ENCODE measurements at regions not wholly inside any gene's neighbourhood (a gene's known extent, or its start where the extent isn't known, plus 50 kb on each side); places are given as distances from the start of the nearest gene placed in this dataset.

GRCh38 chr1:245094954-245095353 is 59.8 kb upstream of the KIF26B start:
- no peaks in the 10 kb centered on the region for H3K36me3 ChIP-seq (ENCODE audit: insufficient read depth, low read length)
- H3K4me2 ChIP-seq (ENCODE audit: low read length), result no peak overlapping the region
- H3K27me3 ChIP-seq (ENCODE audit: insufficient read depth, low read depth, low read length), result no peaks in the 10 kb centered on the region
- no peak overlapping the region for H3K27ac ChIP-seq (ENCODE audit: low read length)
- no peaks in the 10 kb centered on the region for H3K79me2 ChIP-seq (replicated peaks; ENCODE audit: insufficient read depth, low read length)
- H3F3A ChIP-seq (ENCODE audit: insufficient read depth, low read length, poor library complexity, severe bottlenecking), result no peaks in the 10 kb centered on the region
- TF ChIP-seq REST (IDR thresholded peaks at IDR 0.05; ENCODE audit: borderline replicate concordance) (no peak), SMC3 (conservative IDR thresholded peaks at IDR 0.05; ENCODE audit: poor library complexity) (no peak), POLR2AphosphoS5 (IDR thresholded peaks at IDR 0.05) (no peak), CTCF (IDR thresholded peaks at IDR 0.05; ENCODE audit: poor library complexity, severe bottlenecking) (no peak), RAD21 (conservative IDR thresholded peaks at IDR 0.05) (no peak), TAF1 (IDR thresholded peaks at IDR 0.05; ENCODE audit: low read depth) (no peak), EP300 (conservative IDR thresholded peaks at IDR 0.05; ENCODE audit: poor library complexity, severe bottlenecking) (no peak), MXI1 (conservative IDR thresholded peaks at IDR 0.05; ENCODE audit: poor library complexity, severe bottlenecking) (no peak), EZH2 (IDR thresholded peaks at IDR 0.05; ENCODE audit: borderline replicate concordance, insufficient read depth, low read length, poor library complexity, severe bottlenecking) (no peak)
- no peak overlapping the region for H2AFZ ChIP-seq (ENCODE audit: low read depth, low read length)
- H3K9ac ChIP-seq (ENCODE audit: low read length), result no peak overlapping the region
- no peaks in the 10 kb centered on the region for H4K20me1 ChIP-seq (ENCODE audit: insufficient read depth)
- no peak overlapping the region for H3K4me3 ChIP-seq (ENCODE audit: low read length)
- no peaks in the 10 kb centered on the region for H3K9me3 ChIP-seq (ENCODE audit: low read length)
- no peaks in the 10 kb centered on the region for H3K9me2 ChIP-seq (ENCODE audit: insufficient read depth, low read length)

GRCh38 chr1:245094092-245094491 is 60.7 kb upstream of the KIF26B start:
- Histone ChIP-seq H3K27me3 (ENCODE audit: insufficient read depth, low read depth, low read length) (no peaks in the 10 kb centered on the region), H3F3A (ENCODE audit: insufficient read depth, low read length, poor library complexity, severe bottlenecking) (no peaks in the 10 kb centered on the region), H3K27ac (ENCODE audit: low read length) (no peak overlapping the region), H2AFZ (ENCODE audit: low read depth, low read length) (no peak overlapping the region), H3K79me2 (replicated peaks; ENCODE audit: insufficient read depth, low read length) (no peaks in the 10 kb centered on the region), H3K9me2 (ENCODE audit: insufficient read depth, low read length) (no peaks in the 10 kb centered on the region), H3K4me3 (ENCODE audit: low read length) (no peak overlapping the region), H3K36me3 (ENCODE audit: insufficient read depth, low read length) (no peaks in the 10 kb centered on the region), H4K20me1 (ENCODE audit: insufficient read depth) (no peaks in the 10 kb centered on the region), H3K9me3 (ENCODE audit: low read length) (no peaks in the 10 kb centered on the region), H3K4me2 (ENCODE audit: low read length) (no peak overlapping the region), H3K9ac (ENCODE audit: low read length) (no peak overlapping the region)
- TF ChIP-seq MXI1 (conservative IDR thresholded peaks at IDR 0.05; ENCODE audit: poor library complexity, severe bottlenecking) (no peak), TAF1 (IDR thresholded peaks at IDR 0.05; ENCODE audit: low read depth) (no peak), CTCF (IDR thresholded peaks at IDR 0.05; ENCODE audit: poor library complexity, severe bottlenecking) (no peak), RAD21 (conservative IDR thresholded peaks at IDR 0.05) (no peak), POLR2AphosphoS5 (IDR thresholded peaks at IDR 0.05) (no peak)

All from neural cell (in vitro differentiated cells).